Right ventricle myocardium superior (tissue), 1 donor: ENCODE measurements at regions not wholly inside any gene's neighbourhood (a gene's known extent, or its start where the extent isn't known, plus 50 kb on each side); places are given as distances from the start of the nearest gene placed in this dataset.

Experiments
- ATAC-seq: fragments of 200-7000 bp; cut with Tn5 transposase; one replicate; pipeline ENCODE4 v1.9.1; 2020; ENCODE audit warnings: mild to moderate bottlenecking; ENCODE audit not compliant: poor library complexity
- DNase-seq: peaks from one replicate; pipeline ENCODE4 v3.0.0-alpha.2; 2020
- intact Hi-C: fragments of 100-400 bp; cut with DNase I; formaldehyde crosslinking; loops from one replicate; pipeline ENCODE4 v1.11.2; 2022
- donor health status: DM: no; HTN: yes; CAD: no; lungs with severe emphysema.

- intact Hi-C loops: no loop called here
- no peak for ATAC-seq
- DNase-seq: no peak
These were observed 580.5 kb downstream of the INSC start for GRCh38 chr11:15695096-15695721.

GRCh38 chr11:15696069-15696468 is 581.3 kb downstream of the INSC start:
- DNase-seq: no peak
- no peak for ATAC-seq
- intact Hi-C loops: no loop called here

- intact Hi-C loops: no loop called here
- ATAC-seq (no peak), DNase-seq (no peak)
These were observed 582.9 kb downstream of the INSC start for GRCh38 chr11:15697437-15698236.

- ATAC-seq (no peak), DNase-seq (no peak)
- intact Hi-C loops: no loop called here
These were observed 584.1 kb downstream of the INSC start for GRCh38 chr11:15698855-15699254.

GRCh38 chr11:15699978-15700377 is 585.3 kb downstream of the INSC start:
- no peak for ATAC-seq
- no peak for DNase-seq
- intact Hi-C loops: no loop called here

GRCh38 chr11:15700456-15700855 is 585.7 kb downstream of the INSC start:
- no peak for ATAC-seq
- no peak for DNase-seq
- intact Hi-C loops: no loop called here

GRCh38 chr11:15704064-15704463 is 589.3 kb downstream of the INSC start:
- ATAC-seq: no peak
- intact Hi-C loops: no loop called here
- no peak for DNase-seq

GRCh38 chr11:15704556-15704955 is 589.8 kb downstream of the INSC start:
- no peak for DNase-seq
- intact Hi-C loops: no loop called here
- ATAC-seq: no peak

GRCh38 chr11:15705891-15706290 is 591.2 kb downstream of the INSC start:
- no peak for ATAC-seq
- no peak for DNase-seq
- intact Hi-C loops: no loop called here

GRCh38 chr11:15707194-15707593 is 592.5 kb downstream of the INSC start:
- no peak for ATAC-seq
- DNase-seq: no peak

GRCh38 chr11:15707971-15708370 is 593.2 kb downstream of the INSC start:
- DNase-seq (peak; percentile 52), ATAC-seq (peak; percentile 74)
- intact Hi-C loops: no loop called here

More at GRCh38 chr11:15707194-15707593, 592.5 kb downstream of the INSC start:
- intact Hi-C loops: no loop called here

- intact Hi-C loops: no loop called here
- peak; percentile 22 for ATAC-seq
- DNase-seq: no peak
These were observed 596.0 kb downstream of the INSC start for GRCh38 chr11:15710580-15711275.

GRCh38 chr11:15711311-15711710 is 596.6 kb downstream of the INSC start:
- intact Hi-C loops: no loop called here
- ATAC-seq: no peak

GRCh38 chr11:15714641-15715399 is 600.1 kb downstream of the INSC start:
- DNase-seq (no peak), ATAC-seq (no peak)
- intact Hi-C loops: no loop called here

More at GRCh38 chr11:15711311-15711710, 596.6 kb downstream of the INSC start:
- DNase-seq: no peak

GRCh38 chr11:15716550-15716949 is 601.8 kb downstream of the INSC start:
- DNase-seq (no peak), ATAC-seq (no peak)
- intact Hi-C loops: no loop called here

- DNase-seq: no peak
- peak; percentile 27 for ATAC-seq
- intact Hi-C loops: no loop called here
These were observed 605.7 kb downstream of the INSC start for GRCh38 chr11:15720460-15720859.

- intact Hi-C loops: no loop called here
These were observed 609.2 kb downstream of the INSC start for GRCh38 chr11:15723966-15724365.

GRCh38 chr11:15724601-15725000 is 609.9 kb downstream of the INSC start:
- DNase-seq (no peak), ATAC-seq (no peak)
- intact Hi-C loops: no loop called here

More at GRCh38 chr11:15723966-15724365, 609.2 kb downstream of the INSC start:
- DNase-seq (no peak), ATAC-seq (no peak)

GRCh38 chr11:15725246-15725645 is 610.5 kb downstream of the INSC start:
- ATAC-seq: no peak
- intact Hi-C loops: no loop called here
- DNase-seq: no peak
